K562 (cell line): ENCODE measurements at regions not wholly inside any gene's neighbourhood (a gene's known extent, or its start where the extent isn't known, plus 50 kb on each side); places are given as distances from the start of the nearest gene placed in this dataset.

ENCODE experiments used
- ADNP ChIP-seq: fragments of 200-800 bp; sonication (Bioruptor generic); IDR thresholded peaks from 2 replicates; pipeline ENCODE4 v1.6.1; 2016; ENCODE audit warnings: missing genetic modification characterization, missing compliant biosample characterization
- ARID4B ChIP-seq: sonication (generic); formaldehyde crosslinking; IDR thresholded peaks from 2 replicates; pipeline ENCODE4 v1.8.0; 2022; ENCODE audit warnings: mild to moderate bottlenecking, missing genetic modification reagents
- DEAF1 ChIP-seq: fragments of 450-650 bp; formaldehyde crosslinking; IDR thresholded peaks from 2 replicates; pipeline ENCODE4 v1.4.0; 2020; ENCODE audit warnings: mild to moderate bottlenecking, moderate library complexity
- HIVEP1 ChIP-seq: fragments of 250-450 bp; sonication (Bioruptor Pico); IDR thresholded peaks from 2 replicates; pipeline ENCODE4 v1.4.0; 2020; ENCODE audit warnings: mild to moderate bottlenecking
- NCOA2 ChIP-seq, 2 experiments: fragments of 450-650 bp; IDR thresholded peaks; 2 replicates each; pipeline ENCODE4 v1.6.1; 2018; ENCODE audit warnings: mild to moderate bottlenecking in 2 of 2, moderate library complexity in 1 of 2; ENCODE audit not compliant: partially characterized antibody in 2 of 2
- NCOR1 ChIP-seq: fragments of 450-650 bp; IDR thresholded peaks from 2 replicates; pipeline ENCODE4 v1.6.1; 2016; ENCODE audit warnings: mild to moderate bottlenecking, moderate library complexity
- NR0B1 ChIP-seq: fragments of 450-650 bp; IDR thresholded peaks from one replicate; pipeline ENCODE4 v1.6.1; 2018; ENCODE audit warnings: mild to moderate bottlenecking, moderate library complexity; ENCODE audit not compliant: partially characterized antibody
- PBX2 ChIP-seq, 2 experiments: IDR thresholded peaks in 1 of 2; conservative IDR thresholded peaks in 1 of 2; 2 replicates each; pipeline ENCODE4 v1.6.1; 2016; ENCODE audit warnings: low read depth in 2 of 2, mild to moderate bottlenecking in 1 of 2, missing compliant biosample characterization in 1 of 2, missing genetic modification characterization in 1 of 2, moderate library complexity in 1 of 2
- SETDB1 ChIP-seq: IDR thresholded peaks from one replicate; pipeline ENCODE4 v1.6.1; 2012; ENCODE audit warnings: low read length, control low read depth, inconsistent platforms
- SIRT6 ChIP-seq: IDR thresholded peaks from one replicate; pipeline ENCODE4 v1.6.1; 2012; ENCODE audit warnings: low read depth, mild to moderate bottlenecking, control low read depth, inconsistent platforms, low read length, moderate library complexity
- SMC3 ChIP-seq: conservative IDR thresholded peaks from 2 replicates; pipeline ENCODE4 v1.6.1; 2011; ENCODE audit warnings: low read depth, low read length, improper control_type of control experiment; ENCODE audit not compliant: insufficient read depth
- SNAPC5 ChIP-seq: fragments of 250-450 bp; sonication (Bioruptor Pico); IDR thresholded peaks from 2 replicates; pipeline ENCODE4 v1.8.0; 2021; ENCODE audit warnings: moderate library complexity, mild to moderate bottlenecking, inconsistent platforms
- SP1 ChIP-seq: sonication (generic); formaldehyde crosslinking; IDR thresholded peaks from 2 replicates; pipeline ENCODE4 v1.8.1; 2022; ENCODE audit warnings: mild to moderate bottlenecking, missing genetic modification reagents
- TF ChIP-seq, protein P1 (sequence below): fragments of 450-650 bp; conservative IDR thresholded peaks from 2 replicates; pipeline ENCODE4 v1.6.1; 2016; ENCODE audit warnings: missing genetic modification characterization, low read depth, mild to moderate bottlenecking, control low read depth, missing compliant biosample characterization

DNA sequence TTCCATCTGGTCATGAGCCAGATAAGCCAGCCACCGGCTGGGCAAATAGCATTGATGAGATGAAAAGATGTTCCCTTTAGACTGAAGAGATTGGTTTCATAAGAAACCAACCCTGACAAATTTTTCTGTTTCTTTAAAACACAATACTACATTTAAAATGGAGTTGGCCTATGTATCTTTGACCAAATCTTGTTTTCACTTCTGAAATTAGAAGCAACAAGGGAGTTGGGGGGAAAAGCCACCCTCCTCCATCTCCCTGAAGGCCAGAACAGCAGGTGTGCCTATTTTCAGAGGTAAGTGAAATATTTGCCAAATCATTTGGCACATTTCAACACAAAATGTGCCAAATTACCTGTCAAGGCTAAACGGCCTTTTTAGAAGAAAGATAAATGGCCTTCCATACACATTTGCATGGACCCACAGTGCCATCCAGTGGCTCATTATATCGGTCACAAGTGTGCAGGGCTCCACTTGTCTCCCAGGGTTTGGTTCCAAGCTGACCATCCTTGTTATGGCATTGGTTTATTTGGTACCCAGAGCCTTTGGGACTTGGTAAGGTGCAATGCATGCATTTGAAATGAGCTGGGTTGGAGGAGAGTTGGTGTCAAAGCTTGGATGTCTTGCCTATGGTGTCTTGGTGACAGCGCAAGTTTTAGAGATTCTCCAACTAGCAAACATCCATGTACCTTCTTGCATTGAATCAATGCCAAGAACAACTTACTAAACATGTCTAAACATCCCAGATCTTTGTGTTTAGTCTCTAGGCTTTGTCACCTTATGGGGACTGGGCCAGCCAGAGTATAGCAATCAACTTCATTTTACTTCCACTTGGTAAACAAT is 372.0 kb upstream of the KIF2A start (continued):
- TF ChIP-seq PBX2 (CRISPR knock-in tag; IDR thresholded peaks at IDR 0.05; ENCODE audit: low read depth) (no peak), PBX2 (tag; conservative IDR thresholded peaks at IDR 0.05; ENCODE audit: low read depth) (peak; percentile 90), ARID4B (CRISPR knock-in tag) (no peak), SNAPC5 (no peak), SMC3 (0 out of 2 replicates have a peak, but pooled peaks have one; percentile 24), SETDB1 (no peak), DEAF1 (CRISPR knock-in tag) (peak; percentile 71), HIVEP1 (CRISPR knock-in tag) (no peak), NR0B1 (no peak), NCOR1 (no peak), SIRT6 (no peak), ADNP (tag) (no peak), SP1 (no peak), NCOA2 (IDR thresholded peaks at IDR 0.05; ENCODE audit: partially characterized antibody in 2 of 2) (no peak)
- TF ChIP-seq, protein P1, sequence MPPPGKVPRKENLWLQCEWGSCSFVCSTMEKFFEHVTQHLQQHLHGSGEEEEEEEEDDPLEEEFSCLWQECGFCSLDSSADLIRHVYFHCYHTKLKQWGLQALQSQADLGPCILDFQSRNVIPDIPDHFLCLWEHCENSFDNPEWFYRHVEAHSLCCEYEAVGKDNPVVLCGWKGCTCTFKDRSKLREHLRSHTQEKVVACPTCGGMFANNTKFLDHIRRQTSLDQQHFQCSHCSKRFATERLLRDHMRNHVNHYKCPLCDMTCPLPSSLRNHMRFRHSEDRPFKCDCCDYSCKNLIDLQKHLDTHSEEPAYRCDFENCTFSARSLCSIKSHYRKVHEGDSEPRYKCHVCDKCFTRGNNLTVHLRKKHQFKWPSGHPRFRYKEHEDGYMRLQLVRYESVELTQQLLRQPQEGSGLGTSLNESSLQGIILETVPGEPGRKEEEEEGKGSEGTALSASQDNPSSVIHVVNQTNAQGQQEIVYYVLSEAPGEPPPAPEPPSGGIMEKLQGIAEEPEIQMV (tag), result no peak
